CD4-positive, alpha-beta T cell (primary cell): ENCODE measurements at regions not wholly inside any gene's neighbourhood (a gene's known extent, or its start where the extent isn't known, plus 50 kb on each side); places are given as distances from the start of the nearest gene placed in this dataset.
"Not testable (repeated sequence)": the region's sequence is repeated elsewhere in the genome, so short reads cannot be mapped to it uniquely, and the experiment has no call there.

ENCODE experiments used
- ATAC-seq: fragments of 200-7000 bp; cut with Tn5 transposase; one replicate; pipeline ENCODE4 v1.10.0; 2022; ENCODE audit warnings: mild to moderate bottlenecking; ENCODE audit not compliant: poor library complexity
- CTCF ChIA-PET: fragments of 350-600 bp; sonication (Branson Sonifier 250); formaldehyde crosslinking; loops from one replicate; lab custom pipeline; 2021; ENCODE audit warnings: antibody characterized with exemption, inconsistent platforms; lab: Charles Lee
- POLR2A ChIA-PET: fragments of 350-600 bp; sonication (Branson Sonifier 250); formaldehyde crosslinking; loops from one replicate; lab custom pipeline; 2021; ENCODE audit warnings: antibody characterized with exemption, inconsistent platforms; lab: Charles Lee
- DNase-seq, 14 experiments: peaks; one replicate each; pipeline ENCODE4 v3.0.0-alpha.2; 2013 to 2020; ENCODE audit warnings: mixed read lengths in 2 of 14
- H3K27ac ChIP-seq, 2 donors: one replicate each; pipeline versions ENCODE4 v1.5.1 to v1.7.0; 2013; ENCODE audit warnings: low read length in 2 of 2, low read depth in 1 of 2, mild to moderate bottlenecking in 1 of 2
- H3K27me3 ChIP-seq, 2 experiments: 1 replicate in 1 of 2; 2 replicates in 1 of 2; pipeline versions ENCODE4 v1.6.1 to v1.7.0; 2013; ENCODE audit warnings: low read length in 2 of 2, control low read depth in 1 of 2, mild to moderate bottlenecking in 1 of 2, moderate library complexity in 1 of 2; ENCODE audit not compliant: insufficient read depth in 2 of 2, control insufficient read depth in 1 of 2
- H3K36me3 ChIP-seq: one replicate; pipeline ENCODE4 v1.6.1; 2013; ENCODE audit warnings: low read length, control low read depth; ENCODE audit not compliant: insufficient read depth
- H3K4me1 ChIP-seq: one replicate; pipeline ENCODE4 v1.6.1; 2013; ENCODE audit warnings: low read length, control low read depth; ENCODE audit not compliant: insufficient read depth
- H3K4me3 ChIP-seq: one replicate; pipeline ENCODE4 v1.5.1; 2013; ENCODE audit warnings: mild to moderate bottlenecking, low read length, moderate library complexity
- H3K9me3 ChIP-seq, 2 experiments: 1 replicate in 1 of 2; 2 replicates in 1 of 2; pipeline versions ENCODE4 v1.6.1 to v1.7.0; 2013; ENCODE audit warnings: low read length in 2 of 2, mild to moderate bottlenecking in 2 of 2, control low read depth in 1 of 2, moderate library complexity in 1 of 2; ENCODE audit not compliant: control insufficient read depth in 1 of 2, insufficient read depth in 1 of 2
- H3K27ac Mint-ChIP-seq: one replicate; pipeline ENCODE4 v1.8.0; 2020; ENCODE audit warnings: mixed read lengths
- H3K27me3 Mint-ChIP-seq: one replicate; pipeline ENCODE4 v1.8.0; 2021; ENCODE audit warnings: mixed read lengths
- H3K36me3 Mint-ChIP-seq: one replicate; pipeline ENCODE4 v1.8.0; 2021; ENCODE audit warnings: low read depth, mixed read lengths
- H3K4me1 Mint-ChIP-seq: one replicate; pipeline ENCODE4 v1.8.0; 2021; ENCODE audit warnings: low read depth, mixed read lengths
- H3K4me3 Mint-ChIP-seq: one replicate; pipeline ENCODE4 v1.8.0; 2020; ENCODE audit warnings: mild to moderate bottlenecking, mixed read lengths
- H3K9me3 Mint-ChIP-seq: one replicate; pipeline ENCODE4 v1.8.0; 2020; ENCODE audit warnings: mixed read lengths
- intact Hi-C, 2 experiments: fragments of 100-400 bp; cut with DNase I in 1 of 2; cut with micrococcal nuclease in 1 of 2; formaldehyde crosslinking; loops; one replicate each; pipeline versions ENCODE4 v1.15.1 to v1.9.0; 2023 to 2025; cut with DNase I, micrococcal nuclease
- TF ChIP-seq, protein P1 (sequence below): fragments of 200-600 bp; IDR thresholded peaks from one replicate; pipeline ENCODE4 v1.8.0; 2022; ENCODE audit warnings: antibody characterized with exemption, mild to moderate bottlenecking

GRCh38 chr3:186442162-186442561 is 80.1 kb upstream of the DGKG start:
- Histone ChIP-seq H3K4me3 (no peak overlapping the region), H3K36me3 (no peaks in the 10 kb centered on the region), H3K9me3 (no peaks in the 10 kb centered on the region), H3K27me3 (no peaks in the 10 kb centered on the region), H3K4me1 (no peaks in the 10 kb centered on the region), H3K27ac (no peak overlapping the region)
- CTCF ChIA-PET, result no interaction called here
- no peak for ATAC-seq
- DNase-seq, result no peak
- TF ChIP-seq, protein P1, sequence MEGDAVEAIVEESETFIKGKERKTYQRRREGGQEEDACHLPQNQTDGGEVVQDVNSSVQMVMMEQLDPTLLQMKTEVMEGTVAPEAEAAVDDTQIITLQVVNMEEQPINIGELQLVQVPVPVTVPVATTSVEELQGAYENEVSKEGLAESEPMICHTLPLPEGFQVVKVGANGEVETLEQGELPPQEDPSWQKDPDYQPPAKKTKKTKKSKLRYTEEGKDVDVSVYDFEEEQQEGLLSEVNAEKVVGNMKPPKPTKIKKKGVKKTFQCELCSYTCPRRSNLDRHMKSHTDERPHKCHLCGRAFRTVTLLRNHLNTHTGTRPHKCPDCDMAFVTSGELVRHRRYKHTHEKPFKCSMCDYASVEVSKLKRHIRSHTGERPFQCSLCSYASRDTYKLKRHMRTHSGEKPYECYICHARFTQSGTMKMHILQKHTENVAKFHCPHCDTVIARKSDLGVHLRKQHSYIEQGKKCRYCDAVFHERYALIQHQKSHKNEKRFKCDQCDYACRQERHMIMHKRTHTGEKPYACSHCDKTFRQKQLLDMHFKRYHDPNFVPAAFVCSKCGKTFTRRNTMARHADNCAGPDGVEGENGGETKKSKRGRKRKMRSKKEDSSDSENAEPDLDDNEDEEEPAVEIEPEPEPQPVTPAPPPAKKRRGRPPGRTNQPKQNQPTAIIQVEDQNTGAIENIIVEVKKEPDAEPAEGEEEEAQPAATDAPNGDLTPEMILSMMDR, result no peak
- no peak overlapping the region for H3K4me3 Mint-ChIP-seq
- no peaks in the 10 kb centered on the region for H3K27me3 Mint-ChIP-seq
- H3K9me3 Mint-ChIP-seq, result no peaks in the 10 kb centered on the region
- no peaks in the 10 kb centered on the region for H3K4me1 Mint-ChIP-seq
- H3K27ac Mint-ChIP-seq, result no peak overlapping the region
- POLR2A ChIA-PET, result no interaction called here
- intact Hi-C loops, result no loop called here
- no peaks in the 10 kb centered on the region for H3K36me3 Mint-ChIP-seq

DNA sequence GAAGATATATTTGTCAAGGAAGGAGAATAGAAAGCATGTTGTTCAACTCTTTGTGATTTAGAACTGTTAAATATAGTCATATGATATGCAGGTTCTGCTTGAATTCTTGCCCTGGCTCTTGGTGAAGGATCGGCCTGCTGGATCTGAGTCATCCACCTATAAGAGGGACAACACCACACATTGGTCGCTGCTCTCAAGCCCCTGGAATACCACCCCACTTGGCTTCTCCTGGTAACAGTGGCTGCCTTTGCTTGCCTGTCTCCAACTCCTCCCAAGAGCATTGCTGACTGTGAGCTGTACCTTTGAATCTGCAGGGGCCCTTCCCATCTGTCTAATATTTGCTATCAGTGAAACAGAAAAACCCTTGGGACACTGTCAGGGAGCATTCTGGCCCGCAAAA is 78.9 kb upstream of the DGKG start:
- no peaks in the 10 kb centered on the region for H3K9me3 Mint-ChIP-seq
- intact Hi-C loops, result no loop called here
- no peak overlapping the region for H3K27ac ChIP-seq

GRCh38 chr3:186439725-186440124 is 77.7 kb upstream of the DGKG start:
- Mint-ChIP-seq H3K9me3 (no peaks in the 10 kb centered on the region), H3K27ac (no peak overlapping the region), H3K36me3 (no peaks in the 10 kb centered on the region), H3K4me3 (no peak overlapping the region), H3K4me1 (no peaks in the 10 kb centered on the region), H3K27me3 (no peaks in the 10 kb centered on the region)
- CTCF ChIA-PET, result interaction anchor here (0.6 kb wide), 1 partner anchor 36 kb away, joined by 3 read pairs; no protein-coding TSS in a partner anchor
- Histone ChIP-seq H3K27me3 (no peaks in the 10 kb centered on the region), H3K4me3 (no peak overlapping the region), H3K9me3 (peaks cover 0 to 7% of the 10 kb centered on the region in 2 experiments), H3K36me3 (no peaks in the 10 kb centered on the region), H3K4me1 (no peaks in the 10 kb centered on the region), H3K27ac (no peak overlapping the region)
- TF ChIP-seq, protein P1, result no peak
- DNase-seq, result no peak
- POLR2A ChIA-PET, result no interaction called here
- ATAC-seq, result no peak
- intact Hi-C loops, result no loop called here

More for the DNA sequence above, 78.9 kb upstream of the DGKG start:
- CTCF ChIA-PET, result no interaction called here
- Histone ChIP-seq H3K36me3 (no peaks in the 10 kb centered on the region), H3K4me1 (no peaks in the 10 kb centered on the region), H3K9me3 (no peaks in the 10 kb centered on the region), H3K4me3 (no peak overlapping the region), H3K27me3 (no peaks in the 10 kb centered on the region)
- ATAC-seq (no peak), DNase-seq (no peak)
- H3K27me3 Mint-ChIP-seq, result no peaks in the 10 kb centered on the region
- no peak overlapping the region for H3K27ac Mint-ChIP-seq
- POLR2A ChIA-PET, result no interaction called here
- H3K36me3 Mint-ChIP-seq, result no peaks in the 10 kb centered on the region
- TF ChIP-seq, protein P1, result no peak
- no peak overlapping the region for H3K4me3 Mint-ChIP-seq
- no peaks in the 10 kb centered on the region for H3K4me1 Mint-ChIP-seq

DNA sequence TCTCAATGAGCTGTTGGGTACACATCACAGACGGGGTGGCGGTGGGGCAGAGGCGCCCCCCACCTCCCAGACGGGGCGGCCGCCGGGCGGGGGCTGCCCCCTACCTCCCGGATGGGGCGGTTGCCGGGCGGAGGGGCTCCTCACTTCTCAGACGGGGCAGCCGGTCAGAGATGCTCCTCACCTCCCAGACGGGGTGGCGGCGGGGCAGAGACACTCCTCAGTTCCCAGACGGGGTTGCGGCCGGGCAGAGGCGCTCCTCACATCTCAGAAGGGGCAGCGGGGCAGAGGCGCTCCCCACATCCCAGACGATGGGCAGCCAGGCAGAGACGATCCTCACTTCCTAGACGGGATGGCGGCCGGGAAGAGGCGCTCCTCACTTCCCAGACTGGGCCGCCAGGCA is 73.3 kb upstream of the DGKG start:
- ATAC-seq, intact Hi-C loops, POLR2A ChIA-PET, DNase-seq, H3K4me3 Mint-ChIP-seq, H3K27me3 ChIP-seq, H3K36me3 Mint-ChIP-seq, H3K9me3 ChIP-seq, H3K27ac ChIP-seq, H3K27ac Mint-ChIP-seq, H3K36me3 ChIP-seq, H3K4me3 ChIP-seq, CTCF ChIA-PET, H3K27me3 Mint-ChIP-seq, H3K4me1 ChIP-seq, H3K4me1 Mint-ChIP-seq, H3K9me3 Mint-ChIP-seq: not testable (repeated sequence)
